ENCODE measurements at regions not wholly inside any gene's neighbourhood (a gene's known extent, or its start where the extent isn't known, plus 50 kb on each side); places are given as distances from the start of the nearest gene placed in this dataset.
"Not testable (repeated sequence)": the region's sequence is repeated elsewhere in the genome, so short reads cannot be mapped to it uniquely, and the experiment has no call there.

DNA sequence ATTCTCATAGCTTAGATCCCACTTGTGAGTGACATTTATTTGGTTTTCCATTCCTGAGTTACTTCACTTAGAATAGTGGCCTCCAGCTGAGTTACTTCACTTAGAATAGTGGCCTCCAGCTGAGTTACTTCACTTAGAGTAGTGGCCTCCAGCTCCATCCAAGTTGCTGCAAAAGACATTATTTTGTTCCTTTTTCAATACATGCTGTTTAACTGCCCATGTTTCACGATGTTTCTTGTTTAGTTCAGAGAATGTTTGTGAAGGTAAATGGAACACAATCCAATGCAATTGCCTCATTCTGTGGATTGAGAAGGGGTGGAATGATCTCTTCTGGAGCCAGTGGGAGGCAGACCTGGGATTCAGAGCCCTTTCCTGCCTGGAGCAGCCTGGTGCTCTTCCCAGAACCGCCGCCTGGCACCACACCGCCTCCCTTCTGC is 273.5 kb upstream of the ATP5MC3 start:
- DNase-seq: no peak

GRCh38 chr2:175450029-175450760 is 268.7 kb upstream of the ATP5MC3 start:
- peak; percentile 50 for DNase-seq

DNA sequence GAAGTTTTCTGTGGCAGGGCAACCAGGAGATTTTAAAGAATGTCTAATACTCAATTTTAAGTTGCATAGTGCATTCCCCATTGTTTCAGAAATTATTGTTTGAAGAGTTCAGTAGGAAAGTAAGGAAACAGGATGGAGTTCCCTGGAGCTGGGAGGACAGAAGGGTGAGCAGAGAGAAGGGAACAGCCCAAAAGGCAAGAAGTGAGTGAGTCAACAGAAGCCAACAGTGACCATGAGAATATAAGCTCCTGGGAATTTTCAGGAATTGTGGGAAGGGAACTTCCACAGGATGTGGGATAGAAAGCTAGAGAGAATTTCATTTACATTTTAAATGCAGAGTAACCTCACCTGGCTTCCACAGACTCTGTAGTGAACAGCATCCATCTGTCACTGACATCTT is 268.1 kb upstream of the ATP5MC3 start:
- DNase-seq: no peak

GRCh38 chr2:175446201-175446600 is 264.7 kb upstream of the ATP5MC3 start:
- DNase-seq: no peak

- DNase-seq: no peak
Observed at GRCh38 chr2:175445281-175445680, 263.8 kb upstream of the ATP5MC3 start.

GRCh38 chr2:175442441-175442840 is 260.9 kb upstream of the ATP5MC3 start:
- no peak for DNase-seq

DNA sequence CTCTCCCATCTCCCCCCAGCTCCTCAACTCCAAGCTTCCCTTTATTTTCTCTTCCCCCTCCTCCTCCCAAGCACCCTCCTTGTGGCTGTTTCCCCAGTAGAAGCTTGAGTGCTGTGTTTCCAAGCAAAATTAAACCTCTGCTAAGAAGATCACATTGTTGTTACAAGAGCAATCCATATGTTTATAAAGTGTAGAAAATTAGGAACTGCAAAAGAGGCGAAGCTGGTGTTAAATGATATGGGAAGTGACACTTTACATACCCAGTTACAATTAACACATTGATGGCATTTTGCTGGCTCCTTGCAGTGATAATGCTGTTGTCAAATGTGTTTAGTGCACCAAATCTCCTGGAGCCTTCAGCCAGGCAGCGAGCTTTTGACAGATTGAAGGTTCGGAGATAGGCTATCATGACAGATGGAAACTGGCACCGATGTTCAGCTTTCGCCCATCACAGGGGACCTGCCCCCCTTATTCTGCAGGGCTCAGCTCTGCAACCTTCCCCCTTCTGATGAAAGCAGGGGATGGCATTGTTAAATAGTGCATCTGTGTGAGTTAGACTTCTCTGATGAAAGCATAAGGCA is 259.8 kb upstream of the ATP5MC3 start:
- DNase-seq: peak; percentile 47

GRCh38 chr2:175439416-175439815 is 257.9 kb upstream of the ATP5MC3 start:
- DNase-seq: peak; percentile 27

GRCh38 chr2:175437167-175437566 is 255.7 kb upstream of the ATP5MC3 start:
- no peak for DNase-seq

DNA sequence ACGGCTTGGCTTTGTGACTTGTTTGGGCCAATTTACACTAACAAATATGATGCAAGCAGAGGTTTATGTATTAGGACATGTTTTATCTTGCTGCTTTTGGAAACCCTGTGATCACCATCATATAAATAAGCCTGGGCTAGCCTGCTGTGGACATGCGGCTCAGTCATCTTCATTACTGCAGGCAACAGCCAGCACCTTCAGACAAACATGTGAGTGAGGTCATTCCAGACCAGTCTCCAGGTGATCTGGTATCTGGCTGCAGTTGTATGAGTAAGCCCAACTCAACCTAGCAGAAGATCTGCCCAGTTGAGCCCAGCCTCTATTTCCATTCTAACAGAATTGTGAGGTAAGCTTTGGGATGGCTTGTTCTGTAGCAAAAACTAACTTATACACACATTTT is 254.6 kb upstream of the ATP5MC3 start:
- DNase-seq: no peak

DNA sequence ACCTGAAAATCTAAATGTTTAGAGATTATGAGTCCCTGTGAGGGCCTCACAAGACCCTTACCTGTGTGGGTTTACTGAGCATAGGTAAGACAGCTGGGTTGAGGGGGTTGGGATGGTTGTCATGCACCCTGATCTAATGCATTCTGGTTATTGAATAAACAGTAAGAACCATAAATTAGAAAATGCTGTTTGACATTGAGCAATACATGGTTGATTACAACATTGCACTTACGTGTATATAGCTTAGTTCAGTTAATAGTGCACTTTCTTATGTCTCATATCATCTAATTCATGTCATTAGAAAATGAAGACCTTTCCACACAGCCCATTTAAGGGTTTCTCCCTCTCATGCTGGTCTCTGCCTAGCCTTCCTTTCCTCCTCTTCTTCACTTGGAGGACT is 253.5 kb upstream of the ATP5MC3 start:
- no peak for DNase-seq

GRCh38 chr2:175432793-175433192 is 251.3 kb upstream of the ATP5MC3 start:
- DNase-seq: no peak

DNA sequence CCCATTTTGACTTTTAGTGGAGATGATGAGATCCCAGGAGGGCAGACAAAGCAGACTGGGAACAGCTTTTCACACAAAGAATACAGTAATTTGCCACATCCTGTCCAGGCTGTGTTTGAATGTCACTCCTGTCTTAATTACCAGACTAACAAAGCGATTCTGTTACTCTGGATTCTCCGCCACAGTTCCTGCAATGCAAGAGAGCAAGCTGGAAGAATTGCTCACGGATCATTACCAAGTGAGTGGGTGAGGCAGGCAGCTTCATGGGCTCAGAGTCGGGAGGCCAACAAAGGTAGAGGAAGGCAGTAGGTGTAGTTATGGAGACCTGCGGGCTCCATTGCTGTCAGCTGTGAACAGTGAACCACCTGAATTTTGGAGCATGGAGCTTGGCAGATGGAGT is 250.5 kb upstream of the ATP5MC3 start:
- no peak for DNase-seq

DNA sequence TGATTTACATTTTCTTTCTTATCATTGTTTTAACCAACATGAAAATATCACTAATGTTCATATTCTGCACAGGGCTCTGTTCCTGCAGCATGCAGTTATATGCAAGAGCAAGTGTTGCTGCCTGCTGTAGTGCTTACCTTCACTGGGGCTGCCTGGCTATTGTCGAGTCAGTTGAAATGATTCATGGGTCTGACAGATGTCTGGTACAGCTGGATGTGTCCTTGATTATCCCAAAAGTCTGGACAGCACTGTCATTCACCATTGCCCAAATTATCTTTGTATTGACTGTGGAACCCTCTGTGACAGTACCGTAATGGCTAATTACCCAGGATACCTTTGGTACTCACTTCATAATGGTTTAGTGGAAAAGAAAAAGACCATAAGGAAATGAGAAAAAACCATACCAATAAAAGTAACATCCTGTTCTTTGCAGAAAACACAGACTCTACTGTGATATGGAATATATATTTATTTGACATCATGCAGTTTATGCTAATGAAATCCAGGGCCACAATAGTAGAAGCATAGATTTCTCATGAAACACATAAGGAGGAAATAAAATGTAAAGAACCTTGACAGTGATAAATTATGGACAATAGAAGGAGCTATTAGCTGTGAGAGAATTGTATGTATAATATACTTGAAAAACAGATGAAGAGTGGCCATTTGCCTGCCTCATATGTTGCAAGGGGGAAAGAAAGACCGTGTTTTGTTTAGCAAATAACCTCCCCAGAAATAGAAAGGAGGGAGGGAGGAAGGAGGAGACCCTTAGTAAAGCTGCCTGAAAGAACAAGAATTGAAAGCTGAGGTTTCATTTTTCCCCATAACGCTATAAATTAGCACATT is 249.8 kb upstream of the ATP5MC3 start:
- no peak for DNase-seq

- DNase-seq: no peak
Observed at GRCh38 chr2:175430236-175430635, 248.7 kb upstream of the ATP5MC3 start.

- DNase-seq: no peak
Observed at GRCh38 chr2:175418224-175418835, 236.8 kb upstream of the ATP5MC3 start.

GRCh38 chr2:175414882-175415487 is 233.5 kb upstream of the ATP5MC3 start:
- peak; percentile 70 for DNase-seq

- no peak for DNase-seq
Observed at GRCh38 chr2:175414191-175414881, 232.8 kb upstream of the ATP5MC3 start.

- not testable (repeated sequence) for DNase-seq
Observed at GRCh38 chr2:175410941-175411340, 229.4 kb upstream of the ATP5MC3 start.

- no peak for DNase-seq
Observed at GRCh38 chr2:175404839-175405238, 223.3 kb upstream of the ATP5MC3 start.

GRCh38 chr2:175403599-175404221 is 222.2 kb upstream of the ATP5MC3 start:
- DNase-seq: no peak

- DNase-seq: no peak
Observed at GRCh38 chr2:175402571-175402970, 221.1 kb upstream of the ATP5MC3 start.
